T-helper 9 cell (primary cell): ENCODE measurements at regions not wholly inside any gene's neighbourhood (a gene's known extent, or its start where the extent isn't known, plus 50 kb on each side); places are given as distances from the start of the nearest gene placed in this dataset.

ENCODE experiments used
- DNase-seq: peaks from one replicate; pipeline ENCODE4 v3.0.0-alpha.2; 2020

GRCh38 chr1:212528501-212528900 is 80.1 kb upstream of the ATF3 start:
- no peak for DNase-seq

- no peak for DNase-seq
These were observed 79.3 kb upstream of the ATF3 start for GRCh38 chr1:212529211-212529741.

- DNase-seq, result no peak
These were observed 77.3 kb upstream of the ATF3 start for GRCh38 chr1:212531267-212531666.

- DNase-seq, result no peak
These were observed 76.8 kb upstream of the ATF3 start for GRCh38 chr1:212531796-212532195.

- no peak for DNase-seq
These were observed 76.0 kb upstream of the ATF3 start for GRCh38 chr1:212532469-212533147.

- DNase-seq, result no peak
These were observed 75.4 kb upstream of the ATF3 start for GRCh38 chr1:212533148-212533517.

- DNase-seq, result no peak
These were observed 72.0 kb upstream of the ATF3 start for GRCh38 chr1:212536586-212536985.

- DNase-seq, result no peak
These were observed 71.0 kb upstream of the ATF3 start for GRCh38 chr1:212537610-212538009.

GRCh38 chr1:212539737-212540430 is 68.7 kb upstream of the ATF3 start:
- DNase-seq, result no peak

GRCh38 chr1:212542761-212543187 is 65.8 kb upstream of the ATF3 start:
- no peak for DNase-seq

GRCh38 chr1:212544110-212544509 is 64.5 kb upstream of the ATF3 start:
- DNase-seq, result no peak

- DNase-seq, result no peak
These were observed 62.5 kb upstream of the ATF3 start for GRCh38 chr1:212545941-212546635.

GRCh38 chr1:212549503-212550017 is 59.0 kb upstream of the ATF3 start:
- DNase-seq, result no peak

GRCh38 chr1:212551929-212552328 is 56.6 kb upstream of the ATF3 start:
- DNase-seq, result no peak

- no peak for DNase-seq
These were observed 54.9 kb upstream of the ATF3 start for GRCh38 chr1:212553676-212554075.

GRCh38 chr1:212554401-212554800 is 54.2 kb upstream of the ATF3 start:
- no peak for DNase-seq

GRCh38 chr1:212555426-212555825 is 53.1 kb upstream of the ATF3 start:
- no peak for DNase-seq

- no peak for DNase-seq
These were observed 51.6 kb upstream of the ATF3 start for GRCh38 chr1:212556822-212557549.

- no peak for DNase-seq
These were observed 50.5 kb upstream of the ATF3 start for GRCh38 chr1:212557739-212558692.

- peak; percentile 90 for DNase-seq
These were observed 49.7 kb upstream of the ATF3 start for GRCh38 chr1:212558693-212559480.
